ENCODE measurements at regions not wholly inside any gene's neighbourhood (a gene's known extent, or its start where the extent isn't known, plus 50 kb on each side); places are given as distances from the start of the nearest gene placed in this dataset.

GRCh38 chr2:167712275-167712674, 535.1 kb downstream of the STK39 start:
- Histone ChIP-seq H3K9me3 (ENCODE audit: control insufficient read depth, low read length) (no peaks in the 10 kb centered on the region), H3K36me3 (ENCODE audit: control insufficient read depth, insufficient read depth, low read length, severe bottlenecking) (no peaks in the 10 kb centered on the region), H3K4me1 (ENCODE audit: control insufficient read depth, insufficient read depth, low read length) (no peaks in the 10 kb centered on the region), H3K4me3 (ENCODE audit: low read length) (no peak overlapping the region), H3K27me3 (replicated peaks; ENCODE audit: control insufficient read depth, insufficient read depth, low read length) (no peaks in the 10 kb centered on the region), H3K9ac (ENCODE audit: low read length) (no peak overlapping the region)
- no peak for DNase-seq (ENCODE audit: low read depth)

- Histone ChIP-seq H3K4me3 (ENCODE audit: low read length) (no peak overlapping the region), H3K27me3 (replicated peaks; ENCODE audit: control insufficient read depth, insufficient read depth, low read length) (no peaks in the 10 kb centered on the region), H3K4me1 (ENCODE audit: control insufficient read depth, insufficient read depth, low read length) (peaks cover 6% of the 10 kb centered on the region)
Observed at GRCh38 chr2:167708998-167709397, 538.4 kb downstream of the STK39 start.

GRCh38 chr2:167706800-167707199, 540.6 kb downstream of the STK39 start:
- peaks cover 6% of the 10 kb centered on the region for H3K4me1 ChIP-seq (ENCODE audit: control insufficient read depth, insufficient read depth, low read length)
- H3K9ac ChIP-seq (ENCODE audit: low read length), result no peak overlapping the region
- H3K36me3 ChIP-seq (ENCODE audit: control insufficient read depth, insufficient read depth, low read length, severe bottlenecking), result no peaks in the 10 kb centered on the region
- DNase-seq (ENCODE audit: low read depth), result peak; percentile 41
- no peak overlapping the region for H3K4me3 ChIP-seq (ENCODE audit: low read length)
- H3K27me3 ChIP-seq (replicated peaks; ENCODE audit: control insufficient read depth, insufficient read depth, low read length), result no peaks in the 10 kb centered on the region
- H3K9me3 ChIP-seq (ENCODE audit: control insufficient read depth, low read length), result no peaks in the 10 kb centered on the region

More at GRCh38 chr2:167708998-167709397, 538.4 kb downstream of the STK39 start:
- no peak for DNase-seq (ENCODE audit: low read depth)
- no peaks in the 10 kb centered on the region for H3K9me3 ChIP-seq (ENCODE audit: control insufficient read depth, low read length)
- H3K9ac ChIP-seq (ENCODE audit: low read length), result no peak overlapping the region
- H3K36me3 ChIP-seq (ENCODE audit: control insufficient read depth, insufficient read depth, low read length, severe bottlenecking), result no peaks in the 10 kb centered on the region

DNA sequence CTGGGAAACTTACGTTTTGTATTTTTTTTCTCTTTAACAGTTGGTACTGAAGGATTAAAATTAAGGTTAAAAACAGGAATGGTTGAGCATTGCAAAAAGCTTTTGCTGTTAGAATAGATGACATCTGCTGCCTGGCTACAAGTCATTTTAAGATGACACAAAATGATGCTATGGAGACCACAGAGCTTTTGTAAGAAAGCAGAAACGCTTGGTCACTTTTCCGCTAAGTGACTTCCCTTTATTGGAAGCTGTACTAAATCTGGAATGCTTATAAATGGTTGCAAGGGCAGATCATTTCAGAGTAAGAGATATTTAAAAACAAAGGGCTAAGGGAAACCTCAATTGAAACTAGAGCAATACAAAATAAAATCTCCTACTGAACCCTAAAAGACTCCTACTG, 544.0 kb downstream of the STK39 start:
- H3K36me3 ChIP-seq (ENCODE audit: control insufficient read depth, insufficient read depth, low read length, severe bottlenecking), result no peaks in the 10 kb centered on the region
- H3K4me1 ChIP-seq (ENCODE audit: control insufficient read depth, insufficient read depth, low read length), result peaks cover 6% of the 10 kb centered on the region
- no peak overlapping the region for H3K9ac ChIP-seq (ENCODE audit: low read length)
- H3K27me3 ChIP-seq (replicated peaks; ENCODE audit: control insufficient read depth, insufficient read depth, low read length), result no peaks in the 10 kb centered on the region
- DNase-seq (ENCODE audit: low read depth), result no peak
- H3K4me3 ChIP-seq (ENCODE audit: low read length), result no peak overlapping the region
- H3K9me3 ChIP-seq (ENCODE audit: control insufficient read depth, low read length), result no peaks in the 10 kb centered on the region

DNA sequence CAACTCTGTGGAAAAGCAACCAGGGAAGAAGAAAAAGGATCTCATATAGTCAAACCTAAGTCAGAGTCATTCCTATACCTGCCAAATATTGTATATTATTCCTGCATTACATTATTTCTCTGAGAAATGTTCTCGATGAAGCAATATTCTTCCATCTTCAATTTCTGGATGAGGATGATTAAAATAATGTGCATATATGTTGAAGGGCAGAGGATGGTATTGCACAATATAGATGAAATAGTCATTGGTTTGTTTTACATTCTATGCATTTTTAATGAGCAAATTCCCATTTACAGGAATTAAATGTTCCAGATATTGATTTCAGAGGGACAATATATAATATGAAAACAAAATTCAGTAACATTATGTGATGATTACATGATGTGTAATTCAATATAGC, 545.2 kb downstream of the STK39 start:
- Histone ChIP-seq H3K27me3 (replicated peaks; ENCODE audit: control insufficient read depth, insufficient read depth, low read length) (no peaks in the 10 kb centered on the region), H3K4me1 (ENCODE audit: control insufficient read depth, insufficient read depth, low read length) (peaks cover 6% of the 10 kb centered on the region)
- no peak for DNase-seq (ENCODE audit: low read depth)

GRCh38 chr2:167701651-167702050, 545.7 kb downstream of the STK39 start:
- Histone ChIP-seq H3K9ac (ENCODE audit: low read length) (no peak overlapping the region), H3K4me1 (ENCODE audit: control insufficient read depth, insufficient read depth, low read length) (peaks cover under 1% of the 10 kb centered on the region), H3K36me3 (ENCODE audit: control insufficient read depth, insufficient read depth, low read length, severe bottlenecking) (no peaks in the 10 kb centered on the region), H3K9me3 (ENCODE audit: control insufficient read depth, low read length) (no peaks in the 10 kb centered on the region), H3K27me3 (replicated peaks; ENCODE audit: control insufficient read depth, insufficient read depth, low read length) (no peaks in the 10 kb centered on the region), H3K4me3 (ENCODE audit: low read length) (no peak overlapping the region)
- no peak for DNase-seq (ENCODE audit: low read depth)

More for the DNA sequence above, 545.2 kb downstream of the STK39 start:
- Histone ChIP-seq H3K36me3 (ENCODE audit: control insufficient read depth, insufficient read depth, low read length, severe bottlenecking) (no peaks in the 10 kb centered on the region), H3K9ac (ENCODE audit: low read length) (no peak overlapping the region), H3K4me3 (ENCODE audit: low read length) (no peak overlapping the region), H3K9me3 (ENCODE audit: control insufficient read depth, low read length) (no peaks in the 10 kb centered on the region)

- no peaks in the 10 kb centered on the region for H3K4me1 ChIP-seq (ENCODE audit: control insufficient read depth, insufficient read depth, low read length)
- peaks cover under 1% of the 10 kb centered on the region for H3K9me3 ChIP-seq (ENCODE audit: control insufficient read depth, low read length)
- H3K36me3 ChIP-seq (ENCODE audit: control insufficient read depth, insufficient read depth, low read length, severe bottlenecking), result no peaks in the 10 kb centered on the region
- no peak overlapping the region for H3K9ac ChIP-seq (ENCODE audit: low read length)
- no peak for DNase-seq (ENCODE audit: low read depth)
- no peaks in the 10 kb centered on the region for H3K27me3 ChIP-seq (replicated peaks; ENCODE audit: control insufficient read depth, insufficient read depth, low read length)
- H3K4me3 ChIP-seq (ENCODE audit: low read length), result no peak overlapping the region
Observed at GRCh38 chr2:167697948-167698347, 549.4 kb downstream of the STK39 start.

- peaks cover 3% of the 10 kb centered on the region for H3K9me3 ChIP-seq (ENCODE audit: control insufficient read depth, low read length)
- H3K9ac ChIP-seq (ENCODE audit: low read length), result no peak overlapping the region
- no peak overlapping the region for H3K4me3 ChIP-seq (ENCODE audit: low read length)
- H3K36me3 ChIP-seq (ENCODE audit: control insufficient read depth, insufficient read depth, low read length, severe bottlenecking), result no peaks in the 10 kb centered on the region
- no peaks in the 10 kb centered on the region for H3K27me3 ChIP-seq (replicated peaks; ENCODE audit: control insufficient read depth, insufficient read depth, low read length)
- H3K4me1 ChIP-seq (ENCODE audit: control insufficient read depth, insufficient read depth, low read length), result no peaks in the 10 kb centered on the region
- no peak for DNase-seq (ENCODE audit: low read depth)
Observed at GRCh38 chr2:167697194-167697593, 550.2 kb downstream of the STK39 start.

DNA sequence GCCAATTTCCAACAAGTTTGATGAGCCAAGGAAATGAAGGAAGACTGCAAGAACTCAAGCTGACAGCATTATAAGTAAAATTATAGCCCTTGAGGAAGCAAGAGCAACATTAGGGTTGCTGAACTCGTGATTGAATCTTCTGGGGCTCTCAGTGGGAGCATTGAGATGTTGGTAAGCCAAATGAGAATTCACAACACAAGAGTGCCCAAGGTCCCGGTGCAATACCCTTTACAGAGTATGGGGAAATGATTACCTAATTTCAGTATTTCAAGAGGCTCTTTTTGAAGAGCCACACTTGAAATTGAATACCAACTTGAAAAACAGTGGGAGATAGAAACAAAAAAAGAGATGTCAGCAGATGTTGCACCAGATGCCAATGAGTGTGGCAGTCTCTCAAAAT, 554.5 kb downstream of the STK39 start:
- no peaks in the 10 kb centered on the region for H3K36me3 ChIP-seq (ENCODE audit: control insufficient read depth, insufficient read depth, low read length, severe bottlenecking)
- DNase-seq (ENCODE audit: low read depth), result no peak
- no peaks in the 10 kb centered on the region for H3K27me3 ChIP-seq (replicated peaks; ENCODE audit: control insufficient read depth, insufficient read depth, low read length)
- H3K9ac ChIP-seq (ENCODE audit: low read length), result no peak overlapping the region
- H3K9me3 ChIP-seq (ENCODE audit: control insufficient read depth, low read length), result peaks cover 3% of the 10 kb centered on the region
- no peaks in the 10 kb centered on the region for H3K4me1 ChIP-seq (ENCODE audit: control insufficient read depth, insufficient read depth, low read length)
- H3K4me3 ChIP-seq (ENCODE audit: low read length), result no peak overlapping the region

DNA sequence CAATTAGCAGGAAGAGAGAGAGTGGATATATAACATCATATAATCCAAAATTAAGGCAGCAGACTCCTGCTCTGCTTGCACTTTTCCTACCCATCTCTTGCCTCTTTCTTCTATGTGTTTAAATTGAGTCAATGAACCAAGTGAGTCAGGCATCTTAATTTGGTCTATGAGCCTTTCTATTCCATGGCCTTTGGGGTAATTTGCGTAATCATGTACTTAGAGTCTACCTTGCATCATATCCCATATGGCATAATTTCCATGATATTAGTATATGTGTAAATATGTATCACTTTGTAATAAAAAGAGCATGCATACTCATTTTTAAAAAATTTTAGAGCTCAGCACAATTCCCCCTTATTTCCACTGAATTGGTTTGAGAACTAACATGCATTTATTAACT, 555.2 kb downstream of the STK39 start:
- no peak overlapping the region for H3K9ac ChIP-seq (ENCODE audit: low read length)
- H3K9me3 ChIP-seq (ENCODE audit: control insufficient read depth, low read length), result peaks cover 3% of the 10 kb centered on the region
- H3K27me3 ChIP-seq (replicated peaks; ENCODE audit: control insufficient read depth, insufficient read depth, low read length), result no peaks in the 10 kb centered on the region
- no peaks in the 10 kb centered on the region for H3K4me1 ChIP-seq (ENCODE audit: control insufficient read depth, insufficient read depth, low read length)
- DNase-seq (ENCODE audit: low read depth), result peak; percentile 8
- H3K4me3 ChIP-seq (ENCODE audit: low read length), result no peak overlapping the region
- no peaks in the 10 kb centered on the region for H3K36me3 ChIP-seq (ENCODE audit: control insufficient read depth, insufficient read depth, low read length, severe bottlenecking)

DNA sequence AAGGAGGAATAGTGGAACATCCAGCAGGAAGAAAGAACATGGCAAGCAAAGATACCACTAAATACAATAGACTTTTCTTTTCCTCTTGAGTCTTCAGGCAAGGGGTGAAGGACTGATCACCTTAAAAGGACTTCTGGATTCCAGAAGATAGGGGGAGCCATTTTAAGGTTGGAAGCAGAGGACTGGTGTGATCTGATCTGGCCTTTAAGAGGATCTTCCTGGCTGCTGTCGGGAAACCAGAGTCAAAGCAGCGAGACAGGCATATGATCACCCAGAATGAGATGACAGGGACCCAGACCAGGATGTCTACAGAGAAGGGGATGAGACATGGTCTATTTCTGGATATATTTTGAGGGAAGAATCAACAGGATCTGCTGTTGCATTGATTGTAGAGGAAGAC, 558.0 kb downstream of the STK39 start:
- no peak for DNase-seq (ENCODE audit: low read depth)
- Histone ChIP-seq H3K36me3 (ENCODE audit: control insufficient read depth, insufficient read depth, low read length, severe bottlenecking) (no peaks in the 10 kb centered on the region), H3K4me3 (ENCODE audit: low read length) (no peak overlapping the region)

DNA sequence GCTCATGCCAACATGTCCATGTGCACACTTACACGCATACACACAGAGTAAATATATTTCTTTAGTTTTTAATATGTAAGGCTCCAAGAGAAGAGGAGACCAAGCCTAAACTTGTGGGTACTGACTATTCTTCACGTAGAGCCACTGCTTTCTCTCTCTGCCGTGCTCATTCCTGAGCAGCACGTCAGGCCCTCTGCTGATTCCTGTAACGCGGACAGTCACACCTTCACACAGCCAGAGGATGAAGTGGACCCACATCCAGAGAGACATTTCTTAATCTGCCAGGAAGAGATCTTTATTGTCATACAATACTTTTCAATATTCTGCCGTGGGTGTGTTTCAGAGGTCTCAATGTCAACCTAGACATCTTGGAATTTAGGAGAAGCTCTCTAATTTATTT, 560.7 kb downstream of the STK39 start:
- DNase-seq (ENCODE audit: low read depth), result no peak
- H3K36me3 ChIP-seq (ENCODE audit: control insufficient read depth, insufficient read depth, low read length, severe bottlenecking), result no peaks in the 10 kb centered on the region
- H3K4me1 ChIP-seq (ENCODE audit: control insufficient read depth, insufficient read depth, low read length), result no peaks in the 10 kb centered on the region
- no peak overlapping the region for H3K4me3 ChIP-seq (ENCODE audit: low read length)
- no peaks in the 10 kb centered on the region for H3K27me3 ChIP-seq (replicated peaks; ENCODE audit: control insufficient read depth, insufficient read depth, low read length)
- no peaks in the 10 kb centered on the region for H3K9me3 ChIP-seq (ENCODE audit: control insufficient read depth, low read length)
- H3K9ac ChIP-seq (ENCODE audit: low read length), result no peak overlapping the region

More for the DNA sequence above, 558.0 kb downstream of the STK39 start:
- Histone ChIP-seq H3K9me3 (ENCODE audit: control insufficient read depth, low read length) (peaks cover 3% of the 10 kb centered on the region), H3K27me3 (replicated peaks; ENCODE audit: control insufficient read depth, insufficient read depth, low read length) (no peaks in the 10 kb centered on the region), H3K9ac (ENCODE audit: low read length) (no peak overlapping the region), H3K4me1 (ENCODE audit: control insufficient read depth, insufficient read depth, low read length) (no peaks in the 10 kb centered on the region)

Measured in adipocyte (in vitro differentiated cells).